GM12878 (cell line): ENCODE measurements at regions not wholly inside any gene's neighbourhood (a gene's known extent, or its start where the extent isn't known, plus 50 kb on each side); places are given as distances from the start of the nearest gene placed in this dataset.

Experiments used
- ATAC-seq: fragments of 200-7000 bp; cut with Tn5 transposase; 3 replicates; pipeline ENCODE4 v1.9.1; 2020; ENCODE audit warnings: mild to moderate bottlenecking, moderate library complexity
- BruUV-seq: library from RNA; stranded (reverse); fragments of 400-500 nt; replicated peaks from 2 replicates; lab custom pipeline; 2021; lab: Mats Ljungman, UMichigan
- CTCF ChIA-PET: fragments of 300-600 bp; sonication (Branson Sonifier 250); formaldehyde crosslinking; extraction: SDS; loops from one replicate; lab custom pipeline; 2021; ENCODE audit warnings: inconsistent platforms; lab: Yijun Ruan, JAX
- POLR2A ChIA-PET: fragments of 350-600 bp; formaldehyde crosslinking; extraction: SDS; loops from one replicate; lab custom pipeline; 2021; ENCODE audit warnings: inconsistent platforms; lab: Charles Lee
- RAD21 ChIA-PET: fragments of 300-600 bp; sonication (Branson Sonifier 250); formaldehyde crosslinking; loops from one replicate; lab custom pipeline; 2023; ENCODE audit warnings: antibody characterized with exemption; ENCODE audit not compliant: unreplicated experiment; lab: Charles Lee
- SMC1A ChIA-PET: fragments of 300-600 bp; sonication (Branson Sonifier 250); formaldehyde crosslinking; loops from one replicate; lab custom pipeline; 2023; ENCODE audit not compliant: unreplicated experiment, uncharacterized antibody; lab: Charles Lee
- DNase-seq: peaks from one replicate; pipeline ENCODE4 v3.0.0-alpha.2; 2011; ENCODE audit warnings: low read depth, low spot score
- FAIRE-seq: peaks from 3 replicates; lab custom pipeline; 2011; peaks lifted over from hg19 to GRCh38; lab: Jason Lieb, UNC
- H2AFZ ChIP-seq: 2 replicates; pipeline ENCODE4 v1.6.0; 2011; ENCODE audit warnings: low read depth, low read length, control low read depth; ENCODE audit not compliant: control insufficient read depth
- H3K27ac ChIP-seq: 2 replicates; pipeline ENCODE4 v1.5.1; 2011; ENCODE audit warnings: control low read depth; ENCODE audit not compliant: control insufficient read depth, insufficient read depth
- H3K27me3 ChIP-seq, 2 experiments: replicated peaks in 1 of 2; 2 replicates each; pipeline versions ENCODE4 v1.6.0 to v1.6.1; 2011; ENCODE audit warnings: low read length in 1 of 2; ENCODE audit not compliant: control insufficient read depth in 2 of 2, insufficient read depth in 2 of 2
- H3K36me3 ChIP-seq, 2 experiments: 2 replicates each; pipeline ENCODE4 v1.5.1; 2011; ENCODE audit warnings: low read length in 1 of 2; ENCODE audit not compliant: control insufficient read depth in 2 of 2, insufficient read depth in 2 of 2
- H3K4me1 ChIP-seq: 2 replicates; pipeline ENCODE4 v1.6.1; 2011; ENCODE audit warnings: mild to moderate bottlenecking, low read length, moderate library complexity, mixed read lengths; ENCODE audit not compliant: control insufficient read depth, insufficient read depth
- H3K4me2 ChIP-seq: 2 replicates; pipeline ENCODE4 v1.6.0; 2011; ENCODE audit warnings: control low read depth; ENCODE audit not compliant: control insufficient read depth, insufficient read depth
- H3K4me3 ChIP-seq: fragments of 200-600 bp; sonication (generic); 2 replicates; pipeline ENCODE4 v1.5.1; 2016
- H3K79me2 ChIP-seq: 2 replicates; pipeline ENCODE4 v1.6.0; 2011; ENCODE audit warnings: low read length; ENCODE audit not compliant: control insufficient read depth, insufficient read depth
- H3K9ac ChIP-seq: 2 replicates; pipeline ENCODE4 v1.8.0; 2011; ENCODE audit warnings: low read length, control low read depth, mixed read lengths; ENCODE audit not compliant: control insufficient read depth, insufficient read depth
- H3K9me3 ChIP-seq: replicated peaks from 3 replicates; pipeline ENCODE4 v1.5.1; 2011; ENCODE audit warnings: mild to moderate bottlenecking, low read length; ENCODE audit not compliant: control insufficient read depth, insufficient read depth
- H4K20me1 ChIP-seq: 2 replicates; pipeline ENCODE4 v1.6.0; 2011; ENCODE audit not compliant: control insufficient read depth, insufficient read depth
- BACH1 ChIP-seq: fragments of 450-650 bp; IDR thresholded peaks from 2 replicates; pipeline ENCODE4 v1.6.1; 2017; ENCODE audit warnings: mild to moderate bottlenecking, borderline replicate concordance
- BCL11A ChIP-seq: IDR thresholded peaks from 2 replicates; pipeline ENCODE4 v1.6.1; 2011; ENCODE audit warnings: low read depth, low read length
- CBFB ChIP-seq: IDR thresholded peaks from 2 replicates; pipeline ENCODE4 v1.6.1; 2016; ENCODE audit warnings: antibody characterized with exemption, low read depth
- CEBPB ChIP-seq, 2 experiments: fragments of 150-350 bp in 1 of 2; IDR thresholded peaks; 2 replicates each; pipeline ENCODE4 v1.6.1; 2012 to 2014; ENCODE audit warnings: low read depth in 2 of 2, low read length in 2 of 2, borderline replicate concordance in 1 of 2, inconsistent platforms in 1 of 2
- CREB1 ChIP-seq: IDR thresholded peaks from 2 replicates; pipeline ENCODE4 v1.6.1; 2012; ENCODE audit warnings: low read depth, mild to moderate bottlenecking, inconsistent platforms
- ETV6 ChIP-seq, 2 experiments: fragments of 450-650 bp in 1 of 2; IDR thresholded peaks in 1 of 2; conservative IDR thresholded peaks in 1 of 2; 2 replicates each; pipeline ENCODE4 v1.6.1; 2014; ENCODE audit warnings: antibody characterized with exemption in 1 of 2, borderline replicate concordance in 1 of 2, low read depth in 1 of 2, mild to moderate bottlenecking in 1 of 2, moderate library complexity in 1 of 2
- GATAD2B ChIP-seq: fragments of 450-650 bp; conservative IDR thresholded peaks from 2 replicates; pipeline ENCODE4 v1.6.1; 2017; ENCODE audit warnings: low read depth, mild to moderate bottlenecking, moderate library complexity
- HDAC2 ChIP-seq: fragments of 200-600 bp; sonication (generic); IDR thresholded peaks from 2 replicates; pipeline ENCODE4 v1.6.1; 2017
- KLF5 ChIP-seq: fragments of 450-650 bp; IDR thresholded peaks from 2 replicates; pipeline ENCODE4 v1.6.1; 2014; ENCODE audit warnings: mild to moderate bottlenecking; ENCODE audit not compliant: partially characterized antibody
- SIN3A ChIP-seq: IDR thresholded peaks from 2 replicates; pipeline ENCODE4 v1.6.1; 2012; ENCODE audit warnings: low read depth, low read length, improper control_type of control experiment
- STAT3 ChIP-seq: IDR thresholded peaks from 2 replicates; pipeline ENCODE4 v1.6.1; 2011; ENCODE audit warnings: low read depth, low read length, improper control_type of control experiment
- TAF1 ChIP-seq: IDR thresholded peaks from 2 replicates; pipeline ENCODE4 v1.6.1; 2011; ENCODE audit warnings: mild to moderate bottlenecking, low read depth, low read length, borderline replicate concordance
- TBL1XR1 ChIP-seq: IDR thresholded peaks from 2 replicates; pipeline ENCODE4 v1.6.1; 2012; ENCODE audit warnings: low read depth, low read length, improper control_type of control experiment
- USF2 ChIP-seq: IDR thresholded peaks from 2 replicates; pipeline ENCODE4 v1.6.1; 2011; ENCODE audit warnings: low read depth, low read length, improper control_type of control experiment, borderline replicate concordance
- YBX1 ChIP-seq: fragments of 450-650 bp; IDR thresholded peaks from 2 replicates; pipeline ENCODE4 v1.6.1; 2016; ENCODE audit warnings: antibody characterized with exemption
- ZBED1 ChIP-seq: IDR thresholded peaks from 2 replicates; pipeline ENCODE4 v1.6.1; 2016; ENCODE audit warnings: borderline replicate concordance
- ZZZ3 ChIP-seq: IDR thresholded peaks from 2 replicates; pipeline ENCODE4 v1.6.1; 2011; ENCODE audit warnings: low read depth; ENCODE audit not compliant: control insufficient read depth, insufficient read length
- WGBS: methylation state at CpG from one replicate; pipeline ENCODE4 v1.1.6; 2016; ENCODE audit warnings: low lambda C conversion rate; ENCODE audit not compliant: insufficient replicate concordance, insufficient coverage; ENCODE audit errors: missing lambda C conversion rate; 5-methylcytosine and 5-hydroxymethylcytosine counted together
- in situ Hi-C: fragments of 300-500 bp; cut with MboI; formaldehyde crosslinking; loops from 9 replicates; pipeline ENCODE4 v1.14.3; 2018; ENCODE audit warnings: mixed read lengths
- intact Hi-C: fragments of 100-400 bp; cut with micrococcal nuclease; formaldehyde crosslinking; loops from one replicate; pipeline ENCODE4 v1.14.2; 2022; ENCODE audit not compliant: unreplicated experiment
- TF ChIP-seq, protein P1 (sequence below): fragments of 450-650 bp; IDR thresholded peaks from 2 replicates; pipeline ENCODE4 v1.6.1; 2016; ENCODE audit warnings: mild to moderate bottlenecking
- TF ChIP-seq, protein P2 (sequence below), 3 experiments: IDR thresholded peaks in 2 of 3; conservative IDR thresholded peaks in 1 of 3; 2 replicates each; pipeline ENCODE4 v1.5.1; 2011; ENCODE audit warnings: low read depth in 3 of 3, low read length in 3 of 3, mild to moderate bottlenecking in 3 of 3, control low read depth in 2 of 3, moderate library complexity in 2 of 3, inconsistent platforms in 1 of 3, mixed read lengths in 1 of 3; ENCODE audit not compliant: control insufficient read depth in 2 of 3, insufficient read depth in 1 of 3; ENCODE audit errors: extremely low read depth in 1 of 3
- TF ChIP-seq, protein P3 (sequence below): IDR thresholded peaks from 2 replicates; pipeline ENCODE4 v1.6.1; 2012; ENCODE audit warnings: low read depth, low read length, improper control_type of control experiment

GRCh38 chr17:79232957-79233356 is 158.3 kb downstream of the ENGASE start:
- Histone ChIP-seq H2AFZ (no peak overlapping the region), H3K9me3 (no peaks in the 10 kb centered on the region), H3K79me2 (no peaks in the 10 kb centered on the region), H3K36me3 (no peaks in the 10 kb centered on the region), H3K4me1 (no peaks in the 10 kb centered on the region), H4K20me1 (no peaks in the 10 kb centered on the region), H3K9ac (no peak overlapping the region), H3K4me2 (no peak overlapping the region), H3K27ac (no peak overlapping the region), H3K4me3 (no peak overlapping the region), H3K27me3 (peaks cover 0 to 3% of the 10 kb centered on the region in 2 experiments; a peak in 2 of 4 replicates)
- 18% methylated on average over 5 of the region's 5 CpGs for WGBS
- in situ Hi-C loops: no loop called here
- intact Hi-C loops: no loop called here
- POLR2A ChIA-PET: no interaction called here
- BruUV-seq: no TSS peak
- RAD21 ChIA-PET: no interaction called here
- FAIRE-seq: no peak
- CTCF ChIA-PET: no interaction called here
- SMC1A ChIA-PET: no interaction called here
- ATAC-seq: no peak
- DNase-seq: no peak
- TF ChIP-seq TAF1 (no peak), USF2 (no peak), BCL11A (no peak), SIN3A (no peak), GATAD2B (no peak), YBX1 (no peak), STAT3 (no peak), ETV6 (conservative IDR thresholded peaks at IDR 0.05 in 1 of 2, IDR thresholded peaks at IDR 0.05 in 1 of 2; ENCODE audit: borderline replicate concordance in 1 of 2, low read depth in 1 of 2) (no peak), ZBED1 (no peak), BACH1 (no peak), HDAC2 (no peak), CBFB (no peak), TBL1XR1 (no peak), CREB1 (no peak), CEBPB (IDR thresholded peaks at IDR 0.05; ENCODE audit: borderline replicate concordance in 1 of 2, low read depth in 2 of 2, low read length in 2 of 2) (no peak), ZZZ3 (no peak), KLF5 (no peak)
- TF ChIP-seq, protein P1, sequence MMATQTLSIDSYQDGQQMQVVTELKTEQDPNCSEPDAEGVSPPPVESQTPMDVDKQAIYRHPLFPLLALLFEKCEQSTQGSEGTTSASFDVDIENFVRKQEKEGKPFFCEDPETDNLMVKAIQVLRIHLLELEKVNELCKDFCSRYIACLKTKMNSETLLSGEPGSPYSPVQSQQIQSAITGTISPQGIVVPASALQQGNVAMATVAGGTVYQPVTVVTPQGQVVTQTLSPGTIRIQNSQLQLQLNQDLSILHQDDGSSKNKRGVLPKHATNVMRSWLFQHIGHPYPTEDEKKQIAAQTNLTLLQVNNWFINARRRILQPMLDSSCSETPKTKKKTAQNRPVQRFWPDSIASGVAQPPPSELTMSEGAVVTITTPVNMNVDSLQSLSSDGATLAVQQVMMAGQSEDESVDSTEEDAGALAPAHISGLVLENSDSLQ: no peak
- TF ChIP-seq, protein P2, sequence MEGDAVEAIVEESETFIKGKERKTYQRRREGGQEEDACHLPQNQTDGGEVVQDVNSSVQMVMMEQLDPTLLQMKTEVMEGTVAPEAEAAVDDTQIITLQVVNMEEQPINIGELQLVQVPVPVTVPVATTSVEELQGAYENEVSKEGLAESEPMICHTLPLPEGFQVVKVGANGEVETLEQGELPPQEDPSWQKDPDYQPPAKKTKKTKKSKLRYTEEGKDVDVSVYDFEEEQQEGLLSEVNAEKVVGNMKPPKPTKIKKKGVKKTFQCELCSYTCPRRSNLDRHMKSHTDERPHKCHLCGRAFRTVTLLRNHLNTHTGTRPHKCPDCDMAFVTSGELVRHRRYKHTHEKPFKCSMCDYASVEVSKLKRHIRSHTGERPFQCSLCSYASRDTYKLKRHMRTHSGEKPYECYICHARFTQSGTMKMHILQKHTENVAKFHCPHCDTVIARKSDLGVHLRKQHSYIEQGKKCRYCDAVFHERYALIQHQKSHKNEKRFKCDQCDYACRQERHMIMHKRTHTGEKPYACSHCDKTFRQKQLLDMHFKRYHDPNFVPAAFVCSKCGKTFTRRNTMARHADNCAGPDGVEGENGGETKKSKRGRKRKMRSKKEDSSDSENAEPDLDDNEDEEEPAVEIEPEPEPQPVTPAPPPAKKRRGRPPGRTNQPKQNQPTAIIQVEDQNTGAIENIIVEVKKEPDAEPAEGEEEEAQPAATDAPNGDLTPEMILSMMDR (IDR thresholded peaks at IDR 0.05 in 2 of 3, conservative IDR thresholded peaks at IDR 0.05 in 1 of 3; ENCODE audit: control insufficient read depth in 2 of 3, extremely low read depth in 1 of 3, insufficient read depth in 1 of 3, low read depth in 3 of 3, low read length in 3 of 3): no peak
- TF ChIP-seq, protein P3, sequence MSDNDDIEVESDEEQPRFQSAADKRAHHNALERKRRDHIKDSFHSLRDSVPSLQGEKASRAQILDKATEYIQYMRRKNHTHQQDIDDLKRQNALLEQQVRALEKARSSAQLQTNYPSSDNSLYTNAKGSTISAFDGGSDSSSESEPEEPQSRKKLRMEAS: no peak
